Activated CD4-positive, alpha-beta T cell treated with anti-CD3 and anti-CD28 coated beads, Interleukin-2, amount 10 ng/mL, durations not matched to agents 7 days and 5 days (primary cell): ENCODE measurements at regions not wholly inside any gene's neighbourhood (a gene's known extent, or its start where the extent isn't known, plus 50 kb on each side); places are given as distances from the start of the nearest gene placed in this dataset.
A peak's percentile ranks its signal among the peaks of the same experiment; 100 is the strongest.

Experiments
- CTCF ChIA-PET: fragments of 350-600 bp; sonication (Branson Sonifier 250); formaldehyde crosslinking; loops from one replicate; lab custom pipeline; 2021; ENCODE audit warnings: antibody characterized with exemption; lab: Charles Lee
- POLR2A ChIA-PET: fragments of 350-600 bp; sonication (Branson Sonifier 250); formaldehyde crosslinking; loops from one replicate; lab custom pipeline; 2021; ENCODE audit warnings: antibody characterized with exemption; lab: Charles Lee
- DNase-seq: peaks from one replicate; pipeline ENCODE4 v3.0.0-alpha.2; 2020
- H3K27ac Mint-ChIP-seq: one replicate; pipeline ENCODE4 v1.8.0; 2021; ENCODE audit warnings: mild to moderate bottlenecking, moderate library complexity, mixed read lengths
- H3K27me3 Mint-ChIP-seq: one replicate; pipeline ENCODE4 v1.8.0; 2021; ENCODE audit warnings: mixed read lengths
- H3K36me3 Mint-ChIP-seq: one replicate; pipeline ENCODE4 v1.8.0; 2021; ENCODE audit warnings: low read depth, mixed read lengths
- H3K4me1 Mint-ChIP-seq: one replicate; pipeline ENCODE4 v1.8.0; 2021; ENCODE audit warnings: mixed read lengths
- H3K4me3 Mint-ChIP-seq: one replicate; pipeline ENCODE4 v1.8.0; 2021; ENCODE audit warnings: mild to moderate bottlenecking, moderate library complexity, mixed read lengths
- H3K9me3 Mint-ChIP-seq: one replicate; pipeline ENCODE4 v1.8.0; 2021; ENCODE audit warnings: mixed read lengths

DNA sequence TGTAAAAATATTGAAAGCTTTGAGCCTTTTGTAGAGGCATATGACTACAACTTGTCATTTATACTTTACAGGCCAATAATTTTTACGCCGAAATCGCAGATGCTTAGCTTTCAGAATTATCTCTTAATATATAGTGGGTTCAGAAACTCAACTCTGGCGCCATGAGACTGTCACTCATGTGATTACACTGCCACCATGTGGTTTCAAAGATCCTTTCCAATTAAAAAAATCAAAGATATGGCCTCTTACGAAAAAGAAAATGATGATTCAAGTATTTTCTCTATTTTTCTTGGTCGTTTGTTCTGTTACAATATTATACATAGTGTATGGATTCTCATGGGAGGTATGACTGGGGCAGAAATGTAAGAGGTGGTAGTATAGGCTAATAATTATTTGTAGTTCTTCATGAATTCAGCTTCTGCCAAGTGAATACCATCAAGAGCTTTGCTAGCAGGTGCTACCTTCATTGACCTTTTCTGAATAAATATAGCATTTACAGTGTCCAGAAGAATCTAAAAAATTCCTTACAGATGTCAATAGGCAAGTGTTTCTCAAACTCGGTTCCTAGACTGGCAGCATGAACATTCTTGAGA is 751.7 kb upstream of the GOLIM4 start:
- ChIA-PET CTCF (interaction anchor here (0.6 kb wide), 1 partner anchor 812 kb away, joined by 3 read pairs; no protein-coding TSS in a partner anchor), POLR2A (no interaction called here)
- Mint-ChIP-seq H3K27ac (no peak overlapping the region), H3K4me1 (no peaks in the 10 kb centered on the region), H3K4me3 (no peak overlapping the region), H3K36me3 (no peaks in the 10 kb centered on the region), H3K9me3 (no peaks in the 10 kb centered on the region), H3K27me3 (peaks cover 9% of the 10 kb centered on the region)
- DNase-seq, result peak; percentile 10

DNA sequence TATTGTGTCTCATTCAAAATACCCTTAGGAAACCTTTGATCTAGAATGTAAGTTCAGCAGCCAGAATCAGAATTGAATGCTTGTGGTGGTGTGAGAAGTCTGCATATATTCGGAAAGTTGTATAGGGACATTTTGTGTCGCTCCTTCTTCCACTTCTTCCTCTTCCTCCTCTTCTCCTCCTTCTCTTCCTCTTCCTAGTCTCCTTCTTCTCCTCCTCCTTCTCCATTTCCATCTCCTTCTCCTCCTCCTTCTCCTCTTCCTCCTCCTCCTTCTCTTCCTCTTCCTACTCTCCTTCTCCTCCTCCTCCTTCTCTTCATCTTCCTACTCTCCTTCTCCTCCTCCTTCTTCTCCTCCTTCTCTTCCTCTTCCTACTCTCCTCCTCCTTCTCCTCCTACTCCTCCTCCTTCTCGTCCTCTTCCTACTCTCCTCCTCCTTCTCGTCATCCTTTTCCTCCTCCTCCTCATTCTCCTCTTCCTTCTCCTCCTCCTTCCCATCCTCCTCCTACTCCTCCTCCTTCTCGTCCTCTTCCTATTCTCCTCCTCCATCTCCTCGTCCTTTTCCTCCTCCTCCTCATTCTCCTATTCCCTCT is 749.3 kb upstream of the GOLIM4 start:
- Mint-ChIP-seq H3K4me1 (no peaks in the 10 kb centered on the region), H3K27me3 (peaks cover 9% of the 10 kb centered on the region), H3K27ac (no peak overlapping the region), H3K9me3 (no peaks in the 10 kb centered on the region), H3K36me3 (no peaks in the 10 kb centered on the region), H3K4me3 (no peak overlapping the region)
- ChIA-PET POLR2A (no interaction called here), CTCF (no interaction called here)
- no peak for DNase-seq

DNA sequence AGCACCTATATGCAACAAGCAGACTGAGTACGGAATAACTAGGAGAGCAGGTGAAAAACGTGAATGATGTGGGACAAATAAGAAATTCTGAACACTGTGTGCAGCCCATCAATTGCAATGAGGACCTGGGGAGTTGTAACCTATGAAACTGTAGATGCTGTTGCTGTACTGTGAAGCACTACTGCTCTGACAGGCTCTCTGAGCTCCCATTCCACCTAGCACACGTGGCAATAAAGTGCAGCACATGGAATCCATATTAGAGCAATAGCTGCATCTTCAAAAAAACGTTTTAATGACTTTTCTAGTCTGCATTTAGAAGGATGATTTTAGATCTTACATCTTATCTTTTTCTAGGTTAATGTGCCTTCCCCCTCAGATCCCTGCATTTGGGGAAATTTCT is 748.7 kb upstream of the GOLIM4 start:
- Mint-ChIP-seq H3K4me3 (no peak overlapping the region), H3K9me3 (no peaks in the 10 kb centered on the region), H3K27ac (no peak overlapping the region), H3K27me3 (peaks cover 9% of the 10 kb centered on the region), H3K36me3 (no peaks in the 10 kb centered on the region), H3K4me1 (no peaks in the 10 kb centered on the region)
- CTCF ChIA-PET, result no interaction called here
- no peak for DNase-seq
- POLR2A ChIA-PET, result no interaction called here

DNA sequence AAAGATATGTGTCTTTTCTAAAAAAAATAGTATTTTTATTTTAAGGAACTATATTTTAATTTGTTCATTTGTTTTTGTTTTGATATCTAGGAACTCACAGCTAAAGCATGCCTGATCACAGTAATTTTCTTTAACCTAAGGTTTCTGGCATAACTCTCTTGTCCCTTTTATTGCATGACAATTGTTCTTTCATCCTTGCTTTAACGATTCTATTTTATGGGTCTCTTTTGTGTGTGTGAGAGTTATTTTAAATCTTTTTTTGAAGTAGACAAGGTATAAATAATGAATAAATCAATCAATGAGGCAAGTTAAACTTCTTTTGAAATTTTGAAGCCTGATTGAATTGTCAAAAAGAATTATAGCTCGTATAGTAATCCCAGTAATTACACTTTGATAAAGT is 747.8 kb upstream of the GOLIM4 start:
- H3K27me3 Mint-ChIP-seq, result peaks cover 9% of the 10 kb centered on the region
- ChIA-PET POLR2A (no interaction called here), CTCF (no interaction called here)
- H3K27ac Mint-ChIP-seq, result no peak overlapping the region
- no peak overlapping the region for H3K4me3 Mint-ChIP-seq
- H3K36me3 Mint-ChIP-seq, result no peaks in the 10 kb centered on the region
- no peaks in the 10 kb centered on the region for H3K9me3 Mint-ChIP-seq
- no peaks in the 10 kb centered on the region for H3K4me1 Mint-ChIP-seq
- no peak for DNase-seq

- H3K27ac Mint-ChIP-seq, result no peak overlapping the region
- DNase-seq, result no peak
- H3K9me3 Mint-ChIP-seq, result no peaks in the 10 kb centered on the region
- H3K36me3 Mint-ChIP-seq, result no peaks in the 10 kb centered on the region
- H3K27me3 Mint-ChIP-seq, result no peaks in the 10 kb centered on the region
- ChIA-PET CTCF (no interaction called here), POLR2A (no interaction called here)
- H3K4me3 Mint-ChIP-seq, result no peak overlapping the region
- H3K4me1 Mint-ChIP-seq, result no peaks in the 10 kb centered on the region
These were observed 743.9 kb upstream of the GOLIM4 start for GRCh38 chr3:168839653-168840052.

DNA sequence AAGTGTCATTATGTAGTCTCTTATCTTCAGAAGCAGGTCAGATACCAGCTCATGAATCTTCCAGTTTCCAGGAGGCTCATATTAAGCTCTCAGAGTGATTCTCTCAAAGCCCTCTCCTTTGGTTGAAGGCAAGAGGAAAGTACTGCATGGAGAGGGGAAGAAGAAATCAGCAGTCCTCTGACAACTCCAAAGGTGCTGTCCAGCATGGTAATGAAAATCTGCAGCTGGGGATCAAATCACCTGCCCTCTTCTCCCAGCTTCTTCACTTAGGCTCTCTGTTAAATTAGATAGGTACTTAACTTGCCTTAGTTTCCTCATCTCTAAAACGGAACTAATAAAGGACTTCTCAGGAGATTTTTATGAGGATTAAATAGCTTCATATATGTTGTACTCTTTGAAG is 738.8 kb upstream of the GOLIM4 start:
- no peaks in the 10 kb centered on the region for H3K36me3 Mint-ChIP-seq
- CTCF ChIA-PET, result no interaction called here
- POLR2A ChIA-PET, result no interaction called here
- DNase-seq, result no peak
- no peaks in the 10 kb centered on the region for H3K4me1 Mint-ChIP-seq
- no peak overlapping the region for H3K27ac Mint-ChIP-seq
- H3K9me3 Mint-ChIP-seq, result no peaks in the 10 kb centered on the region
- H3K27me3 Mint-ChIP-seq, result no peaks in the 10 kb centered on the region
- H3K4me3 Mint-ChIP-seq, result no peak overlapping the region

DNA sequence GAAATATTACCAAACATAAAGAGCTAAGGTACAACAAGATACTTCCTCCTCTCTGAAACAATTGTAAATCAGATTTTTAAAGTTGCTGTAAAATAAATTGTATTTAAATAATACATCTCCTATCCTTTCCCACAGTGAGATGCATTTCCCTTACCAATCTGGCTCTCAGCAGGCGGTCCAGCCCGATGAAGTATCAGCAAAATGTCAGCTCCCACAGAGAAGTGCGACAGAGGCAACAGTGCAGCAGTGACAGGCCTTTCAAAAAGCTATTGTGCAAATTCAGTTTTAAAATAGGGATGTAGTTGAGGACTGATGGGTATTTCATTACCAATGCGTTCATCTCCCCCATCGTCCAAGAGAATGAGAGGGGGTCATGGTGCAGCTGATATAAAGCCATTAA is 733.2 kb upstream of the GOLIM4 start:
- Mint-ChIP-seq H3K9me3 (no peaks in the 10 kb centered on the region), H3K27ac (no peak overlapping the region), H3K36me3 (no peaks in the 10 kb centered on the region), H3K27me3 (no peaks in the 10 kb centered on the region), H3K4me1 (no peaks in the 10 kb centered on the region), H3K4me3 (no peak overlapping the region)
- CTCF ChIA-PET, result no interaction called here
- no peak for DNase-seq
- POLR2A ChIA-PET, result no interaction called here

- Mint-ChIP-seq H3K27me3 (no peaks in the 10 kb centered on the region), H3K36me3 (no peaks in the 10 kb centered on the region), H3K4me3 (no peak overlapping the region), H3K9me3 (no peaks in the 10 kb centered on the region), H3K27ac (no peak overlapping the region), H3K4me1 (no peaks in the 10 kb centered on the region)
- POLR2A ChIA-PET, result no interaction called here
- CTCF ChIA-PET, result no interaction called here
- no peak for DNase-seq
These were observed 732.8 kb upstream of the GOLIM4 start for GRCh38 chr3:168828536-168828935.

DNA sequence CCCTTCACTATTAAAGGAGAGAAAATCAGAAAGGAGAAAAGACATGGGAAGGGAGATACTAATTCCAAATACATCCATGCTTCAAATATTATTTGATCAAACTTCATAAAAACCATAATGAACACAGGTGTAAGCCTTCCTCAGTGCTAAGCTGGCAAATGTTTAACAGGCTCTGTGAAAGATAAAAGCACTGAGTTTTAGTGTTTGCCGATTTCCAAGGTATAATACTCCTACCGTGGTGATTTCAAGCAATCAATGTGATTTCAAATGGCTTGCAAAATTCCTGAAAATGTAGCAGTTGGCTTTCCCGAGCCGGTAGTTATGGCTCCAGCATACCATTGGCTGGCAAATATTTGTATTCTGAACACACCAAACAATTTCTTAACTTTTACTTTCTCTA is 732.3 kb upstream of the GOLIM4 start:
- H3K36me3 Mint-ChIP-seq, result no peaks in the 10 kb centered on the region
- ChIA-PET CTCF (no interaction called here), POLR2A (no interaction called here)
- H3K27me3 Mint-ChIP-seq, result no peaks in the 10 kb centered on the region
- no peak overlapping the region for H3K27ac Mint-ChIP-seq
- no peaks in the 10 kb centered on the region for H3K9me3 Mint-ChIP-seq
- no peak for DNase-seq
- H3K4me1 Mint-ChIP-seq, result no peaks in the 10 kb centered on the region
- no peak overlapping the region for H3K4me3 Mint-ChIP-seq

GRCh38 chr3:168824107-168824506 is 728.4 kb upstream of the GOLIM4 start:
- no peaks in the 10 kb centered on the region for H3K36me3 Mint-ChIP-seq
- ChIA-PET POLR2A (no interaction called here), CTCF (no interaction called here)
- H3K9me3 Mint-ChIP-seq, result no peaks in the 10 kb centered on the region
- no peaks in the 10 kb centered on the region for H3K4me1 Mint-ChIP-seq
- H3K27me3 Mint-ChIP-seq, result no peaks in the 10 kb centered on the region
- H3K4me3 Mint-ChIP-seq, result no peak overlapping the region
- no peak for DNase-seq
- no peak overlapping the region for H3K27ac Mint-ChIP-seq

GRCh38 chr3:168823466-168823865 is 727.7 kb upstream of the GOLIM4 start:
- H3K4me3 Mint-ChIP-seq, result no peak overlapping the region
- H3K36me3 Mint-ChIP-seq, result no peaks in the 10 kb centered on the region
- CTCF ChIA-PET, result no interaction called here
- no peaks in the 10 kb centered on the region for H3K9me3 Mint-ChIP-seq
- no peaks in the 10 kb centered on the region for H3K27me3 Mint-ChIP-seq
- DNase-seq, result no peak
- POLR2A ChIA-PET, result no interaction called here
- no peaks in the 10 kb centered on the region for H3K4me1 Mint-ChIP-seq
- H3K27ac Mint-ChIP-seq, result no peak overlapping the region

DNA sequence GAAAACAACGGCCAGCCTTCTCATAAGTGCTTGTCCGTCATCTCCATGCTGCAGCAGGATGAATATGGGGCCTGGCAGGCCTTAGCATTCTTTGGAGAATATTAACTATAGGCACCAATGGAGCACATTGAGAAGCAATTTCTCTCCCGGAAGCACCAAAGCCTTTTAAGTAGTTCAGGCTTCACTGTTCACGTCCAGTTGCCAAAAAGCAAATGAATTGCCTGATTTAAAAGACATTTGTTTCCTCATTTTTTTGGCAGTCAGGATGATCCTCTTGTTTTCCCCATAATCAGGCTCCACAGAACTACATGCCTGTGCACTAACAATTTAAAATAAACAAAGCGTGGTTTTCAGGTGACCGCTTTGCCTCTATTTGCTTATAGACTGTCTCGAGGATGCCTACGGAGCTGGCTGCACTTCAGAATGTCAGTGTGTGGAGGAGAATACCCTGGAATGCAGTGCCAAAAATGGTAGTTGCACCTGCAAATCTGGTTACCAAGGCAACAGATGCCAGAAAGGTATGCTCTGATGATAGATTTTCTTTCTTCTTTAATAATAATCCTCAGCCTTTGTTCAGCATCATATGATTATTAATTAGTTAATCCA is 725.2 kb upstream of the GOLIM4 start:
- H3K4me1 Mint-ChIP-seq, result no peaks in the 10 kb centered on the region
- POLR2A ChIA-PET, result no interaction called here
- no peaks in the 10 kb centered on the region for H3K9me3 Mint-ChIP-seq
- H3K36me3 Mint-ChIP-seq, result no peaks in the 10 kb centered on the region
- no peaks in the 10 kb centered on the region for H3K27me3 Mint-ChIP-seq
- H3K4me3 Mint-ChIP-seq, result no peak overlapping the region
- no peak for DNase-seq
- CTCF ChIA-PET, result no interaction called here
- H3K27ac Mint-ChIP-seq, result no peak overlapping the region

DNA sequence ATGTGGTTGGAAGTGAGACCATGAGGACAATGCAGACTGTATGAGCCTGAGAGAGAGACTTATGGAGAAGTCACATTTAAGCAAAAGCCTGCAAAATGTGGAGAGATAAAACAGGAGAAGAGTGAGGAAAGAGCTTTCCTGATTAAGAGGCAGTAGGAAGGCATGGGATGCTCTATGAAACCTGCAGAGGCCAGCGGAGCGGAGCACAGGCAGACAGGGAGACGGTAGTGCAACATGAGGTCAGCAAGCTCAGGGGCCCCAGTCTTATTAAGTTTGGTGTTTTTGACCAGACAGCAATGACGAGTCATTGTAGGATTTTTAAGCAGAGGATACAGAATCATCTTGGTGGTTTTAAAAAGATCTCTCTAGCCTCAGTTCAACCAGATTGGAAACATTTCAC is 721.5 kb upstream of the GOLIM4 start:
- no peaks in the 10 kb centered on the region for H3K36me3 Mint-ChIP-seq
- no peak overlapping the region for H3K27ac Mint-ChIP-seq
- ChIA-PET POLR2A (no interaction called here), CTCF (no interaction called here)
- H3K4me1 Mint-ChIP-seq, result no peaks in the 10 kb centered on the region
- no peak overlapping the region for H3K4me3 Mint-ChIP-seq
- DNase-seq, result no peak
- H3K9me3 Mint-ChIP-seq, result no peaks in the 10 kb centered on the region
- H3K27me3 Mint-ChIP-seq, result no peaks in the 10 kb centered on the region

GRCh38 chr3:168815946-168816345 is 720.2 kb upstream of the GOLIM4 start:
- Mint-ChIP-seq H3K27me3 (no peaks in the 10 kb centered on the region), H3K36me3 (no peaks in the 10 kb centered on the region), H3K4me3 (no peak overlapping the region), H3K4me1 (no peaks in the 10 kb centered on the region), H3K9me3 (no peaks in the 10 kb centered on the region), H3K27ac (no peak overlapping the region)
- no peak for DNase-seq
- ChIA-PET POLR2A (no interaction called here), CTCF (no interaction called here)
